ENCODE measurements at regions not wholly inside any gene's neighbourhood (a gene's known extent, or its start where the extent isn't known, plus 50 kb on each side); places are given as distances from the start of the nearest gene placed in this dataset.
"Not testable (repeated sequence)": the region's sequence is repeated elsewhere in the genome, so short reads cannot be mapped to it uniquely, and the experiment has no call there.

DNA sequence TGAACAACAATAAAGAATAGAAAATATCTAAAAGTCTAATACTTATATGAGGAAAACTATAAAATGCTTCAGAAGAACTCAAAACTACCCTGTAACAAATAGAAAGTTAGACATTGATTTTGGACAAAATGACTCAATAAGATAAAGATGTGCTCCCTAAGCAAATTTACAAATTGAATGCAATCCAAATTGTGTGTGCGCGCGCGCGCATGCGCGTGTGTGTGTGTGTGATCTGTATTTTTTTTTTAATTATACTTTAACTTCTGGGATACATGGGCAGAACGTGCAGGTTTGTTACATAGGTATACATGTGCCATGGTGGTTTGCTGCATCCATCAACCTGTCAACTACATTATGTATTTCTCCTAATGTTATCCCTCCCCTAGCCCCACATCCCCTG, 320.8 kb upstream of the INTU start:
- no peaks in the 10 kb centered on the region for H3K27me3 ChIP-seq (ENCODE audit: control insufficient read depth in 2 of 2, insufficient read depth in 1 of 2, low read length in 1 of 2)
- no peak for DNase-seq (ENCODE audit: low read depth in 6 of 9, low spot score in 9 of 9)
- 92% methylated on average over 8 of the region's 8 CpGs for WGBS
- H3K4me1 ChIP-seq (ENCODE audit: control insufficient read depth in 2 of 2, insufficient read depth in 2 of 2, low read length in 2 of 2): no peaks in the 10 kb centered on the region
- no peaks in the 10 kb centered on the region for H3K36me3 ChIP-seq (ENCODE audit: control insufficient read depth in 2 of 2, insufficient read depth in 2 of 2, low read length in 1 of 2)
- H3K4me3 ChIP-seq (ENCODE audit: low read length in 2 of 2): no peak overlapping the region
- H3K9me3 ChIP-seq (ENCODE audit: control insufficient read depth in 2 of 2, insufficient read depth in 1 of 2, low read length in 1 of 2): peaks cover 0 to 3% of the 10 kb centered on the region in 2 donors
- no peak overlapping the region for H3K27ac ChIP-seq (ENCODE audit: low read depth in 1 of 2, low read length in 1 of 2)

DNA sequence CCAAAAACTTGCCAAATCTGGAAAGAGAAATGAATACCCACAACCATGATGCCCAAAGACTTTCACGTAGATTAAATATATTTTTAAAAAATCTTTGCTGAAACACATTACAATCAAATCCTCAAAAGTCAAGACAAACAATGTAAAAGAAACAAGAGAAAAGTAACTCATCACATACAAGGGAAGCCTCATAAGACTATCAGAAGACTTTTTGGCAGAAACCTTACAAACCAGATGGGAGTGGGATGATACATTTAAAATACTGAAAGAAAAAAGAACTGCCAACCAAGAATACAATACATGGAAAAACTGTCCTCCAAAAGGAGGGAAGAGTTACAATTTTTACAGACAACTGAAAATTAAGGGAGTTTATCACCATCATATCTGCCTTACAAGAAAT, 319.0 kb upstream of the INTU start:
- Histone ChIP-seq H3K36me3 (ENCODE audit: control insufficient read depth in 2 of 2, insufficient read depth in 2 of 2, low read length in 1 of 2) (no peaks in the 10 kb centered on the region), H3K9me3 (ENCODE audit: control insufficient read depth in 2 of 2, insufficient read depth in 1 of 2, low read length in 1 of 2) (peaks cover 0 to 3% of the 10 kb centered on the region in 2 donors), H3K27ac (ENCODE audit: low read depth in 1 of 2, low read length in 1 of 2) (no peak overlapping the region), H3K4me1 (ENCODE audit: control insufficient read depth in 2 of 2, insufficient read depth in 2 of 2, low read length in 2 of 2) (no peaks in the 10 kb centered on the region), H3K4me3 (ENCODE audit: low read length in 2 of 2) (no peak overlapping the region), H3K27me3 (ENCODE audit: control insufficient read depth in 2 of 2, insufficient read depth in 1 of 2, low read length in 1 of 2) (no peaks in the 10 kb centered on the region)
- WGBS: 97% methylated on average over 1 of the region's 1 CpG
- no peak for DNase-seq (ENCODE audit: low read depth in 6 of 9, low spot score in 9 of 9)

DNA sequence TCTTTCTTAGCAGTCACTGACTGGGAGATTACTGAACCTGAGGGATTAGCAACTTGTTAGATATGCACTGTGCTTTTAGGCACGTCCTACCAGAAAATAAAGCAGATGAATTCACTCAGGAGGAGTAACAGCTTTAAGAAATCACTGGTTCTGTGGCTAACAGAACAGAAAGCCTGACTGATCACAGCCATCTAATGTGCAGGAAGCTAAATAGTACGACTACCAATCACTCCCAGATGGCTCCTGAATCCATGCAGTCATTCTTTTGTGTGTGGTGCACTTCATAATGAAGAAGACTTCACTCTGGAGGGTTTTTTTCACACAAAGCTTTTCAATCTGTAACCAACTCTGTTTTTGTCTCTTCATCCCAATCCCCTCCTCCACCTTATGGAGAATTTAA, 305.3 kb upstream of the INTU start:
- H3K9me3 ChIP-seq (ENCODE audit: control insufficient read depth in 2 of 2, insufficient read depth in 1 of 2, low read length in 1 of 2): peaks cover 0 to 12% of the 10 kb centered on the region in 2 donors
- no peak overlapping the region for H3K27ac ChIP-seq (ENCODE audit: low read depth in 1 of 2, low read length in 1 of 2)
- H3K36me3 ChIP-seq (ENCODE audit: control insufficient read depth in 2 of 2, insufficient read depth in 2 of 2, low read length in 1 of 2): no peaks in the 10 kb centered on the region
- H3K4me1 ChIP-seq (ENCODE audit: control insufficient read depth in 2 of 2, insufficient read depth in 2 of 2, low read length in 2 of 2): no peaks in the 10 kb centered on the region
- 48% methylated on average over 2 of the region's 2 CpGs for WGBS
- no peak for DNase-seq (ENCODE audit: low read depth in 6 of 9, low spot score in 9 of 9)
- H3K27me3 ChIP-seq (ENCODE audit: control insufficient read depth in 2 of 2, insufficient read depth in 1 of 2, low read length in 1 of 2): no peaks in the 10 kb centered on the region
- H3K4me3 ChIP-seq (ENCODE audit: low read length in 2 of 2): no peak overlapping the region

DNA sequence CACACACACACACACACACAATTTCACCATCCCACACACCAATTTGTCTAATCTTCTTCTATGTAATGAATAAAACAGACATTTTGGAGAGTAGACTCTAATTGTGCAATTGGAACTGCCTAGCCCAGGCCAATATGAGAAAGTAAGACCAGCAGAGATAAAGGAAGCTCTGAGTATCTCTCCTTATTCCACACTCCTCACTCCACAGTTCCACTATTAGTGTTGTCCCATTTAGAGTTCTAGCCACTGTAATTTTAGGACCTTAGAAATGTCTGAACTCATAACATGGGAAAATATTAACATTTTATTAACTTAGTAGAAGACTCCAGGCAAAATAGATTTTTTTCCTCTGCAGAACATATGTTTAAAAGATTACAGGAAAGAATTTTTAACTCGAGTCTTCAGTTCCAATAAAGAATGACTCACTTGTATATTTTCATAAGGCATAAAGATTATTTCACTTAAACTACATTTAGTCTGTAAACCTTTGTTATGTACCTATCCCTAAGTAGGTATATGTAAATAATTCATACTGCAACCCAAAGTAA, 297.6 kb upstream of the INTU start:
- H3K27me3 ChIP-seq (ENCODE audit: control insufficient read depth in 2 of 2, insufficient read depth in 1 of 2, low read length in 1 of 2): no peaks in the 10 kb centered on the region
- no peak overlapping the region for H3K27ac ChIP-seq (ENCODE audit: low read depth in 1 of 2, low read length in 1 of 2)
- H3K36me3 ChIP-seq (ENCODE audit: control insufficient read depth in 2 of 2, insufficient read depth in 2 of 2, low read length in 1 of 2): no peaks in the 10 kb centered on the region
- 88% methylated on average over 1 of the region's 1 CpG for WGBS
- no peak for DNase-seq (ENCODE audit: low read depth in 6 of 9, low spot score in 9 of 9)
- no peaks in the 10 kb centered on the region for H3K9me3 ChIP-seq (ENCODE audit: control insufficient read depth in 2 of 2, insufficient read depth in 1 of 2, low read length in 1 of 2)
- H3K4me3 ChIP-seq (ENCODE audit: low read length in 2 of 2): no peak overlapping the region
- no peaks in the 10 kb centered on the region for H3K4me1 ChIP-seq (ENCODE audit: control insufficient read depth in 2 of 2, insufficient read depth in 2 of 2, low read length in 2 of 2)

DNA sequence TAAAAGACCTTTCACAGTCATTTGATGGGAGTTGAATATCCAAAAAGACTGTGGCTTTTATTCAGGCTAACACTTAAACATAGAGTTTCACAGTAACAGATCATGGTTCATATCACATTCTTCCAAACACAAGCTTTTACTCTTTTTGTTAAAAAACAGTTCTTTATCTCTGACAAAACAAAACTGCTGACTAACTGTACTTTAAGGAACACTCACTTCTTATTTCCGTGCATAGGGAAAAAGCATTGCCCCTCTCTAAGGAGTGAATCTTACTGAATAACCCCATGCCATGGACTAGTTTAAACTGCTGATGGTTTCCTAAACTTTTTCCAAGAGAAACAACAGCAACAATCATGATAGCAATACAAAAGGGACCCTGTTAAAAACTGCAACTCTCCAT, 297.0 kb upstream of the INTU start:
- H3K4me1 ChIP-seq (ENCODE audit: control insufficient read depth in 2 of 2, insufficient read depth in 2 of 2, low read length in 2 of 2): no peaks in the 10 kb centered on the region
- H3K9me3 ChIP-seq (ENCODE audit: control insufficient read depth in 2 of 2, insufficient read depth in 1 of 2, low read length in 1 of 2): no peaks in the 10 kb centered on the region
- H3K4me3 ChIP-seq (ENCODE audit: low read length in 2 of 2): no peak overlapping the region
- 76% methylated on average over 1 of the region's 1 CpG for WGBS
- H3K27me3 ChIP-seq (ENCODE audit: control insufficient read depth in 2 of 2, insufficient read depth in 1 of 2, low read length in 1 of 2): no peaks in the 10 kb centered on the region
- DNase-seq (ENCODE audit: low read depth in 6 of 9, low spot score in 9 of 9): no peak
- no peak overlapping the region for H3K27ac ChIP-seq (ENCODE audit: low read depth in 1 of 2, low read length in 1 of 2)
- H3K36me3 ChIP-seq (ENCODE audit: control insufficient read depth in 2 of 2, insufficient read depth in 2 of 2, low read length in 1 of 2): no peaks in the 10 kb centered on the region

DNA sequence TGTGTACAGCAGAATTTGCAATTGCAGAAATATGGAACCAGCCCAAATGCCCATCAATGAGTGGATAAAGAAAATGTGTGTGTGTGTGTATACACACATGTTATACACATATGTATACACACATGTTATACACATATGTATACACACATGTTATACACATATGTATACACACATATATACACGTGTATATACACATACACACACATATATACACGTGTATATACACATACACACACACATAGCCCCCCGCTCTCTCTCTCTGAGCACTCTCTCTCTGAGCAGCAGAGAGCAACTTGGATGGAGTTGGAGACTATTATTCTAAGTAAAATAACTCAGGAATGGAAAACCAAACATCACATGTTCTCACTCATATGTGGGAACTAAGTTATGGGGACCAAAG, 289.6 kb upstream of the INTU start:
- 70% methylated on average over 3 of the region's 3 CpGs for WGBS
- not testable (repeated sequence) for H3K36me3 ChIP-seq (ENCODE audit: control insufficient read depth in 2 of 2, insufficient read depth in 2 of 2, low read length in 1 of 2); H3K27me3 ChIP-seq (ENCODE audit: control insufficient read depth in 2 of 2, insufficient read depth in 1 of 2, low read length in 1 of 2); H3K27ac ChIP-seq (ENCODE audit: low read depth in 1 of 2, low read length in 1 of 2); H3K4me3 ChIP-seq (ENCODE audit: low read length in 2 of 2); DNase-seq (ENCODE audit: low read depth in 6 of 9, low spot score in 9 of 9); H3K4me1 ChIP-seq (ENCODE audit: control insufficient read depth in 2 of 2, insufficient read depth in 2 of 2, low read length in 2 of 2); H3K9me3 ChIP-seq (ENCODE audit: control insufficient read depth in 2 of 2, insufficient read depth in 1 of 2, low read length in 1 of 2)

DNA sequence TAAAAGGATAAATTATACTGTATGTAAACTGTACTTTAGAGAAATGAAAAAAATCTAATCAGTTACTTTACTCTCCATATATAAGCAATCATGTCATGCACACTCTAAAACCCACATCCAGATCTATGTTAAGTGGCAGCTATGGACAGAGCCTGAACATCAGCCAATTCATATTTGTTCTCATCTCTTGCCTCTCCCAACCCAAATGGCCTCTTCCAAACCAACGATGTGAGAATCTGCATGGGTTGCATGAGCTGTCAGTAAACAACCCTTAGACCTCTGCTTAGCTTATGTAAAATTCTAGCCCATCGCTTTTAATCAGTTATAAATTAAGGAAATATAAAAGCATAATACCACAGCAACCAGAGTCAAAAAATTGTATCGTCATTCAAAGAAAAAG, 288.7 kb upstream of the INTU start:
- Histone ChIP-seq H3K27me3 (ENCODE audit: control insufficient read depth in 2 of 2, insufficient read depth in 1 of 2, low read length in 1 of 2) (no peaks in the 10 kb centered on the region), H3K9me3 (ENCODE audit: control insufficient read depth in 2 of 2, insufficient read depth in 1 of 2, low read length in 1 of 2) (no peaks in the 10 kb centered on the region), H3K4me3 (ENCODE audit: low read length in 2 of 2) (no peak overlapping the region), H3K27ac (ENCODE audit: low read depth in 1 of 2, low read length in 1 of 2) (no peak overlapping the region), H3K36me3 (ENCODE audit: control insufficient read depth in 2 of 2, insufficient read depth in 2 of 2, low read length in 1 of 2) (no peaks in the 10 kb centered on the region), H3K4me1 (ENCODE audit: control insufficient read depth in 2 of 2, insufficient read depth in 2 of 2, low read length in 2 of 2) (no peaks in the 10 kb centered on the region)
- no peak for DNase-seq (ENCODE audit: low read depth in 6 of 9, low spot score in 9 of 9)
- 93% methylated on average over 3 of the region's 3 CpGs for WGBS

DNA sequence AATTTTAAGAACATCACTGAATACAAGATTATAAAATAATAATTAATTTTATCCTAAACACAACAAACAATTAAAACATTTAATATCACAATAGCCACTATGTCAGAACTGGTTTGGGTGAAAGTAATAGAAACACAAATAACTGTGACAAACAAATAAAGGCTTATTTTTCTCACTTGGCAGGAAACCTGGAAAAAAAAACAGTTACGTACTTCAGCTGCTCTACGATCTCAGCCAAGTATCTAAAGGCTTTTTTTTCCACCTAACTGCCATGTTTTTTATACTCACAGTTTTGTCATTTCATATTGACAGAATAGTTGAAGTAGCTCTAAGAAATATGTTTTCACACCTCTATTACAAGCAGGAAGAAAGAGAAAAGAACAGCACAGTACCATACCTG, 284.8 kb upstream of the INTU start:
- no peaks in the 10 kb centered on the region for H3K9me3 ChIP-seq (ENCODE audit: control insufficient read depth in 2 of 2, insufficient read depth in 1 of 2, low read length in 1 of 2)
- 94% methylated on average over 2 of the region's 2 CpGs for WGBS
- H3K4me3 ChIP-seq (ENCODE audit: low read length in 2 of 2): no peak overlapping the region
- H3K36me3 ChIP-seq (ENCODE audit: control insufficient read depth in 2 of 2, insufficient read depth in 2 of 2, low read length in 1 of 2): no peaks in the 10 kb centered on the region
- no peaks in the 10 kb centered on the region for H3K27me3 ChIP-seq (ENCODE audit: control insufficient read depth in 2 of 2, insufficient read depth in 1 of 2, low read length in 1 of 2)
- H3K4me1 ChIP-seq (ENCODE audit: control insufficient read depth in 2 of 2, insufficient read depth in 2 of 2, low read length in 2 of 2): no peaks in the 10 kb centered on the region
- H3K27ac ChIP-seq (ENCODE audit: low read depth in 1 of 2, low read length in 1 of 2): no peak overlapping the region
- DNase-seq (ENCODE audit: low read depth in 6 of 9, low spot score in 9 of 9): no peak

DNA sequence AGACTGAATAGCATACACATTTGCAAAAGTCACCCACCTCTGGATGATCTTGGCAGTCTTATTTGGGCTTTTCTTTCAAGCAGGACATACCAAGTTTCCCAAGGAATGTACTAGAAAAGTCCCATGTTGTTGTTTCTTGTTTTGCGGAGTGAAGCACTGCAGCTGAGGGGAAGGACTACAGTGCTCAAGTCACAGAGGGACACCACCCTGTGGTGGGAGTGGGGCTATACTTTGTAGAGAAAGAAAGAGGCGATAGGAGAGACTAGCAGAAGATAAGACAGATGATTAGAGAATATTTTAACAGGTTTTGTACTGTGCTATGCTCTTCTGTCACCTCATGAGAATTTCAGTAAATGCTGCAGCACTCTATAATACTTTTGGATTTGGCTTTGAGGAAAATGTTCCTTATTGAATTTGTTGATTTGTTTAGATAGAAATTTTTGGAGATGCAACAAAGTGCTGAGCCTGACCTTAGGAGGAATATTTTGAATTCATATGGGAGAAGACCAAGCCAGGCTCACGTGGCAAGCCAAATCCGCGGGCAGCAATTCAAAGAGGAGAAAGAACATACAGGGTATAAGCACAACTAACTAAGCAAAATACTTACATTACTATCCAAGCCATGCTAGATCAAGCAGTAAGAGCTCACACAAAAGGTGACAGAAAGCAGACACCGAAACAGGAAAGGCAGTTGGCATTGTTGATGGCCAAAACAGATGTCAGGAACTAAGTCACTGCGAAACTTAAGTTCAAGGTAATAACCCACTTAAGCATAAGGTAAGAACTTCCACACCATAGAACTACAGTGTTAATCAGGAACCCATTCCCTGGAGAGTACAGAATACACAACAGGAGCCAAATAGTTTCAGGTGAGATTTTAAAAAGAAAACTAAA, 280.3 kb upstream of the INTU start:
- no peak for DNase-seq (ENCODE audit: low read depth in 6 of 9, low spot score in 9 of 9)
- no peaks in the 10 kb centered on the region for H3K36me3 ChIP-seq (ENCODE audit: control insufficient read depth in 2 of 2, insufficient read depth in 2 of 2, low read length in 1 of 2)
- no peaks in the 10 kb centered on the region for H3K4me1 ChIP-seq (ENCODE audit: control insufficient read depth in 2 of 2, insufficient read depth in 2 of 2, low read length in 2 of 2)
- no peak overlapping the region for H3K27ac ChIP-seq (ENCODE audit: low read depth in 1 of 2, low read length in 1 of 2)
- WGBS: 79% methylated on average over 7 of the region's 7 CpGs
- no peaks in the 10 kb centered on the region for H3K9me3 ChIP-seq (ENCODE audit: control insufficient read depth in 2 of 2, insufficient read depth in 1 of 2, low read length in 1 of 2)
- H3K4me3 ChIP-seq (ENCODE audit: low read length in 2 of 2): no peak overlapping the region
- H3K27me3 ChIP-seq (ENCODE audit: control insufficient read depth in 2 of 2, insufficient read depth in 1 of 2, low read length in 1 of 2): no peaks in the 10 kb centered on the region
